COR-L47 (cell line): ENCODE measurements at regions not wholly inside any gene's neighbourhood (a gene's known extent, or its start where the extent isn't known, plus 50 kb on each side); places are given as distances from the start of the nearest gene placed in this dataset.

Experiments
- DNase-seq: peaks from one replicate; lab custom pipeline; 2025; lab: John Stamatoyannopoulos, UW

GRCh38 chr11:130737866-130738431 is 178.3 kb downstream of the SNX19 start:
- DNase-seq: peak; percentile 81

GRCh38 chr11:130738611-130739010 is 177.7 kb downstream of the SNX19 start:
- no peak for DNase-seq

DNA sequence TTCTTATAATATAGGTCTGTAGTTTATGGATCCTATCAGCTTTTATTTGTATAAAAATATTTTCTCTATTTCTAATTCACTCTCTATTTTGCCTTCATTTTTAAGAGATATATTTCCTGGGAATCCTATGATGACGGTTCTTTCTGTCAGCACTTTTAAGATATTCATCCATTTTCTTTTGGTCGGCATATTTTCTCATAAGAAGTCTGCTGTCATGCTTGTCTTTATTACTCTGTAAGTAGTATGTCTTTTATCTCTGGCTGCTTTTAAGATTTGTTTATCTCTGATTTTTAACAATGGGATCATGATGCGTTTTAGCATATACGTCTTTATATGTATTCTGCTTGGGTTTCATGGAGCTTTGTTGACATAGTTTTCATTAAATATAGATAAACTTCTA is 175.5 kb downstream of the SNX19 start:
- no peak for DNase-seq

DNA sequence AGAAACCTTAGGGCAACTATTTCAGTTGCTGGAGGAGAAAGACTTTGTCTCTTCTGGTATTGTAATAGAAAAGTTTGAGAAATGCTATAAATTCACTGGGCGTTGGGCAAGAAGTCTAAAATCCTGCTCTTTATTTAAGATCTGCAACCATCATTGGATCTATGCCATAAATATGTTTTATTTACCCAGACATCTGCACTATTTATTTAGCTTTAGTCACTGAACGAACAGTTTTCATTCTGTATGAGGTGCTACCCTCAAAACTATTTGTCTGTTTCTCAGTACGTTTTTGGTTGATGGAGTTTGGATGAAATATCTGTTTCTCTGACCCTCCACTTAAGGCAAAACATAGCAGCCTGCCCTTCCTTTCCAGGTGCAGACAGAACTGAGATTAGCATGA is 171.5 kb downstream of the SNX19 start:
- DNase-seq: no peak

DNA sequence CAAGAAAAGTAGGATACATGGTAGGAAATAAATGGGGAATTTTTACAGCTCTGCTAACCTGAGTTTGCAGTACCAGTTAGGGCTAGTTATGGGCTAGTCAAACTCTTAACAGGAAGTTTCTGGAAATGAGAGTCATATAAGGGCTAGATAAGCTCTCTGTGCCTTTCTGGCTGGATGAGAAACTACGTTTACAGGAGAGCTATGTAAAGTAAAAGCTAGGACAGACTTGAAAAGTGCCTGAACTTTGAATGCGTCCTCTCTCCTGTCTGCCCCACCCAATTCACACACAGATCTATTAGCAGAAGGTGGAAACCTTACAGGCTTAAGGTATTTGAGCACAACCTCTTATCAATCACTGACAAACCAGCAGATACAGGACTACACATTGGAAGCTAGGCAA is 167.1 kb downstream of the SNX19 start:
- DNase-seq: no peak

- DNase-seq: no peak
Measured at GRCh38 chr11:130760515-130761125, 155.7 kb downstream of the SNX19 start.

DNA sequence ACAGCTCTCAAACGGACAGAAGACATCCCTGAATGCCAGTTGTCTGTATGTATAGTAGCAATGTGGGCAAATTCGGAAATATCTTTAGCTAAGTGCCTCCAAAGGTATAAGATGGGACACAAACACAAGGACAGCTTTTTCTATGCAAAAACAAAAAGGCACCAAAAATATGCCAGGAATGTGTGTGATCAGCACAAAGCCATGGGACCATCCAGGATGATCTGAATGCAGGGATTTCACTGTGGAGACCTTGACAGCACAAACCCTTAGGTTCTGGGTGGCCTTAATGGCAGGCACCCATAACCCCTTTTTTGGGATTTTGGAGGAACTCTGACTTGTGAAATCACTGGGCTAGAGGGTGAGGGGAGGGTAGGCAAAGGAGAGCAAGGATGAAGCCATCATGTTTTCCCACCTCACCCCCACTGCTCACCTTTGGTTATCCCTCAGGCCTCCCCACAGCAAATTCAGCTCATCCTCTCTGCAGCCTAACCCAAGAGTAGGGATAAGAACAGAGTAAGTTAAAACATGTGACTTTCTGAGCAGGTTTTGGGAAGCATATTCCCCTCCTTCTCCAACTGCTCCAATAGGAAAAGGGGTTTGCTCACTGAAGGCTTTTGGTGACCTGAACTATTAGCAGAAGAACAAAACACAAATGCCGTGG is 154.6 kb downstream of the SNX19 start:
- DNase-seq: no peak

DNA sequence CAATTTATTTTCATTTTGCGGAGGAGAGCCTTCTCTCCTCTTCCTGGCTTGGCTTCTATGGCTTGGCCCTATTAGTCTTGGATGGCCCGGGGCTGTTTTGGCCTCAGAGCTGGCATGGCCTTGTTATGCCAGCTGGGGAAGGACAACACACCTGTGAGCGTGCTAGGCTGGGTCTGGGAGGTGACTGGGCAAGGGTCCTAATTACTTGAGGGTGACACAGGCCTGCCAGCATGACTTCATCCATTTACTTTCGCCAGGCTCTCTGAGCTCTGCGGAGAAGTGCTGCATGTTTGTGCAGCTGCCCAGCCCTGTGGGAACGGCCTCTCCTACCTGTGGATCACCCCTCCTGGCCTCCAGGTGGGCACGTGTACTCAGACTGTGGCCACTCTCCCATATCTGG is 153.6 kb downstream of the SNX19 start:
- peak; percentile 72 for DNase-seq

DNA sequence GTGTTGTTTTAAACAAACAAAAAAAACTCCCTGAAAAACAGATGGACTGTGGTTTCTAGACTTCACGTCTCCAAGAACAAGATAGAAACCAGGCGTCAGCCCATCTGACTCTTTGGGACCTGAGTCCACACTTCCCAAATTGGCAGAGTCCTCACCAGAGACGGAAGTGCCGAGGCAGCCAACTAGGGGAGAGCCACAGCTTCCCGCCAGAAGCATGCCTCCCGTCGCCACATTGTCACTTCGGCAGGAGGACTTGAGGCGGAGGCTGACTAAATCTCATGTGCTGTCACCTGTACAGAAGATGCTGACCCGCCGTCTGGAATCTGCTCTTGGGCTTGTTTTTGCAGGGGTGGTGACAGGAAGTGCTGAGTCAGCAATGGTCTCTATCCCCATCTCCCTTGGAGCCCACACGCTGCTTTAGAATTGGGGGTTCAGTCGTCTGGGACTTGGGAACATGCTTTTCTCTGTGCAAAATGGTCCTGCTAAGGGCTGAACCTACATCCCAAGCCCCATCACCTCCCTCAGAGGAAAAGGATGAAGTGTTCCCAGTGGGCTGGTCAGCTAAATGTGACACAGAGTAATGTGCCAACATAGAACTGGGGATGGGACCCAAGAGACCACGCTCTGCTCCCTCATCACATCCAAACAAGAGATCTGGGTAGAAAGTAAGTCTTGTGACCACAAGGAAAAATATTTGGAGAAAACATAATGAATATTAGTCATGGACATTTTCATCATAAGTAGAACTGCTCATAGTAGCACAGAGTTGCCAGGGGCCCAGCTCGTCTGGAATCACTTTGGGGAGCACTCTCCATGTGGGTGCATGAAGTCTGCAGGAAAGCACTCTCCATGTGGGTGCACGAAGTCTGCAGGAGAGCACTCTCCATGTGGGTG is 152.9 kb downstream of the SNX19 start:
- DNase-seq: no peak

- DNase-seq: no peak
Measured at GRCh38 chr11:130765406-130765805, 150.9 kb downstream of the SNX19 start.

- no peak for DNase-seq
Measured at GRCh38 chr11:130765951-130766649, 150.2 kb downstream of the SNX19 start.

DNA sequence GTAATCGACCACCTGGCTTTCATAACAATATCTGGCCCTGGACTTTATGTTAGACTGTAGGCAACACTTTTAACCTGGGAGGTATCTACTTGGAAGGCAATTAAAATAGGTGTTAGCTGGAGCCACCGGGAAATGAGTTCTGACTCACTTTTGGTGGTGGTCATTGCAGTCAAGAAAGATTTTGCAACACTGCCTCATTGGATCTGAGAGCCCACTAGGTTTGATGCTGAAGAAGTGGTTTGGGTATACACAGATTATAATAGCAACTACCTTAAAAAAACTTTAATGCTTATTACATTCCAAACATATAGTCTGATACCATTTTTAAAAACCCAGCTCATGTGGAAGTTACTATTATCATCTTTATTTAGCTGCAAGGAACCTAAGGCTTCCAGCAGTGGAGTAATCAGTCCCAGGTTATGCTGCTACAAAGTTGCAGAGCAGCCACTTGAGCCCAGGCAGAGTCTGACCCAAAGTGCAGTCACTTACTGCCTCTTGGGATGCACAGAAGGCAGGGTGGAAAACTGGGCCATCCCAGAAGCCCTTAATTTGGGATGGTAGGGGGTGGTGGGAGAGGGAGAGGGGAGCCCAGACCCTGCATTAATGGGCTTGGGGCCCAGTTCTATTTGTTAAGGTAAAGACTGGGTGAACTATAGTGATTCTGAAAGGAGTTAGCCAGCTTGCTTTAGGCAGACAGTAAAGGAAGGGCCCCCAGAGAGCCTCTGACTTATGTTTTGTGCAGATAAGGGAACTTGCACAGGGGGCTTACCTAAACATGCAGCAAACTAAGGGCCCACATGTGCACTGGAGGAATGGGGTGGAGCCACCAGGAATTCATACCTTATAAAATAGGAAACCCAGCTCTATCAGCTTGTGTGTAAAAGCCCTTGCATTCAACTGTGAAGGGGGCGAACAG is 149.4 kb downstream of the SNX19 start:
- DNase-seq: no peak

- no peak for DNase-seq
Measured at GRCh38 chr11:130769782-130770535, 146.3 kb downstream of the SNX19 start.

DNA sequence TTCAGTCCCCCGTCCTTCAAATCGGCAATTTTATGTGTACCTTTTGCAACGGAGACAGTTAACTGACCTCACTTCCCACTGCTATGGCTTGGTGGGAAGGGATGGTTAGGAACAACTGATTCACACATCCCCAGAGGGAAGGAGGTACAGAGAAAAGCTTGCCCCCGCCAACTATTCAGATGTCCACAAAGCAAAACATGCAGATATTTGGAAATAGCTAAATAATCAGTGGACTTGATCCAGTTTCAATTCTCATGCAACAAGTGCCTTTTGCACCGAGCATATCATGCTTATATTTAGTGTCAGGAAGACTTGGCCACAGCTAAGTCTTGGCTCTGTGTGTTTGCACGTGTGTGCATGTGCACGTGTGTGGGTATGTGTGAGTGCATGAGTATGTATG is 144.6 kb downstream of the SNX19 start:
- no peak for DNase-seq

- DNase-seq: no peak
Measured at GRCh38 chr11:130772266-130773227, 143.7 kb downstream of the SNX19 start.

GRCh38 chr11:130773244-130773820 is 142.9 kb downstream of the SNX19 start:
- no peak for DNase-seq

GRCh38 chr11:130774703-130775102 is 141.6 kb downstream of the SNX19 start:
- DNase-seq: no peak

DNA sequence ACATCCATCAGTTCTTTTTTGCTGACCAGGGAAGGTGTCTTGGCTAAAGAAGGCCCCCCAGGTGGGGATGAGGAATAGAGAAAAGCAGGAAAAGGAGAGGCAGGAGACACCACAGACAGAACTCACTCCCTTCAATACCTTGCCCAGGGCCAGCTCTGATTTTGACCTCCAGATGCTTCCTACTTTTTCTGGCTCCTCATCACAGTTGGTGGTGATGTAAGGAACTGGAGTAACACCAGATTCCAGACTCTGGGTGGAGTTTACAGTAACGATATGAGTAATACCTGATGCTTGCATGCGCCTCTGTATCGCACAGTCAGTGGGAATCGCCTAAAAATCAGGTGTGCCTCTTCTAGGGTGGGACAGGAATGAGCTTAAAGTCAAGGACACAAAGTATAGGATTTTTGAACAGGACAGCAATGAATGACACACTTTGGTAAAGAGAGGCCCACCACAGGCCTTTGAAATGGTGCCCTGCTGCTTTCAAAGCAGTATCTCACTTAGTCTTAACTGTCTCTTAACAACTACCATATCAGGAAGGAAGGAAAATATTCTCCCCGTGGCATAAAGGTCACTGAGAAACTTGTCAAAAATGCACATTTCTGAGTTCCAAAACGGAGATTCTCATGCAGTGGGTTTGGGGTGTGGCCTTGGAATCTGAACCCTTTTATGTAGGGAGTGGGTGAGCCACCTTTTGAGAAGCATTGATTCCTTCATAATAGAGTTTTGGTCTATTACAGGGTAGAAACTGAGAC is 140.8 kb downstream of the SNX19 start:
- DNase-seq: no peak
